ENCODE measurements at regions not wholly inside any gene's neighbourhood (a gene's known extent, or its start where the extent isn't known, plus 50 kb on each side); places are given as distances from the start of the nearest gene placed in this dataset.
A peak's percentile ranks its signal among the peaks of the same experiment; 100 is the strongest.

GRCh38 chr10:44205067-44205466 lies 179.8 kb downstream of the CXCL12 start:
- Histone ChIP-seq H3K4me3 (ENCODE audit: extremely low read depth in 1 of 4, insufficient read depth in 2 of 4, low read depth in 3 of 4, low read length in 4 of 4) (no peak overlapping the region), H3K79me2 (ENCODE audit: control insufficient read depth in 1 of 2, insufficient read depth in 2 of 2, low read length in 2 of 2) (no peaks in the 10 kb centered on the region), H4K5ac (ENCODE audit: insufficient read length, low read depth, low read length) (no peak overlapping the region), H3K79me1 (ENCODE audit: low read depth, low read length) (no peaks in the 10 kb centered on the region), H3K56ac (replicated peaks; ENCODE audit: insufficient read length, low read depth, low read length) (no peak overlapping the region), H3K4ac (replicated peaks; ENCODE audit: insufficient read length, low read depth, low read length) (no peak overlapping the region), H3K9me3 (ENCODE audit: insufficient read depth in 2 of 2, low read depth in 1 of 2, low read length in 1 of 2) (no peaks in the 10 kb centered on the region), H3K9ac (replicated peaks in 1 of 4; ENCODE audit: extremely low read depth in 1 of 4, low read depth in 3 of 4, low read length in 3 of 4) (no peak overlapping the region), H2BK5ac (ENCODE audit: low read depth, low read length) (no peak overlapping the region), H3K23ac (ENCODE audit: insufficient read length) (no peak overlapping the region), H2BK12ac (ENCODE audit: low read depth, low read length) (no peak overlapping the region), H2AK5ac (ENCODE audit: low read depth, low read length) (no peak overlapping the region), H3K4me2 (ENCODE audit: insufficient read depth in 1 of 2, low read depth in 2 of 2, low read length in 2 of 2) (peak overlapping the region in 1 of 2 experiments; percentile 6; a peak in 1 of 4 replicates), H3K27ac (ENCODE audit: low read depth, low read length) (no peak overlapping the region), H4K8ac (ENCODE audit: extremely low read depth, insufficient read depth, low read length) (no peak overlapping the region), H4K20me1 (replicated peaks in 1 of 2; ENCODE audit: control insufficient read depth in 1 of 2, insufficient read depth in 2 of 2, low read length in 2 of 2) (no peaks in the 10 kb centered on the region), H3K4me1 (replicated peaks in 1 of 4; ENCODE audit: control insufficient read depth in 3 of 4, insufficient read depth in 4 of 4, low read length in 3 of 4) (peaks cover 0 to 9% (median 1%) of the 10 kb centered on the region in 4 experiments; a peak in 2 of 7 replicates), H3K14ac (ENCODE audit: insufficient read length) (no peak overlapping the region), H3K23me2 (ENCODE audit: low read depth, low read length) (no peaks in the 10 kb centered on the region), H3K36me3 (ENCODE audit: control insufficient read depth in 2 of 4, insufficient read depth in 4 of 4, low read length in 3 of 4) (no peaks in the 10 kb centered on the region), H2AFZ (ENCODE audit: low read length) (peak overlapping the region; percentile 76; the same call in 1 of the 2 replicates), H4K91ac (replicated peaks; ENCODE audit: insufficient read length, low read length) (no peak overlapping the region), H3K27me3 (replicated peaks in 1 of 4; ENCODE audit: control insufficient read depth in 3 of 4, extremely low read depth in 1 of 4, insufficient read depth in 3 of 4, low read length in 3 of 4) (no peaks in the 10 kb centered on the region), H2BK20ac (ENCODE audit: low read length) (no peak overlapping the region), H2BK120ac (replicated peaks; ENCODE audit: low read depth, low read length) (no peak overlapping the region), H3K18ac (ENCODE audit: extremely low read depth, low read length) (no peak overlapping the region), H2BK15ac (ENCODE audit: low read length) (no peak overlapping the region)
- DNase-seq (ENCODE audit: low read depth in 1 of 2, low spot score in 2 of 2) = no peak
- CTCF ChIA-PET (ENCODE audit: partially characterized antibody) = no interaction called here
- POLR2A ChIA-PET (ENCODE audit: partially characterized antibody) = no interaction called here
- 53% methylated on average over 3 of the region's 3 CpGs; no CpG with 5 or more reads in 1 of the 2 experiments for WGBS, 2 experiments (ENCODE audit: extremely low coverage in 1 of 2, insufficient coverage in 1 of 2, insufficient read length in 1 of 2, insufficient replicate concordance in 2 of 2, low coverage in 1 of 2, low lambda C conversion rate in 2 of 2, missing lambda C conversion rate in 1 of 2)
- FAIRE-seq = no peak
- no peak for TF ChIP-seq JUND (IDR thresholded peaks at IDR 0.05; ENCODE audit: low read length)
- TF ChIP-seq RFX5 (IDR thresholded peaks at IDR 0.05; ENCODE audit: borderline replicate concordance, low read depth, low read length) = no peak
- TF ChIP-seq SAP30 (IDR thresholded peaks at IDR 0.05; ENCODE audit: insufficient read depth, insufficient replicate concordance, low read length) = no peak
- no peak for TF ChIP-seq SUZ12 (IDR thresholded peaks at IDR 0.05; ENCODE audit: low read length)
- TF ChIP-seq CTBP2 (IDR thresholded peaks at IDR 0.05; ENCODE audit: borderline replicate concordance, insufficient read depth, insufficient read length, low read length) = no peak
- TF ChIP-seq CEBPB (IDR thresholded peaks at IDR 0.05; ENCODE audit: low read depth, low read length) = no peak
- TF ChIP-seq TBP (IDR thresholded peaks at IDR 0.05; ENCODE audit: low read depth, low read length) = no peak
- TF ChIP-seq E2F6 (IDR thresholded peaks at IDR 0.05) = no peak
- TF ChIP-seq BACH1 (IDR thresholded peaks at IDR 0.05; ENCODE audit: low read length) = no peak
- TF ChIP-seq CBX8 (IDR thresholded peaks at IDR 0.05; ENCODE audit: borderline replicate concordance, low read depth, low read length) = no peak
- no peak for TF ChIP-seq EP300 (IDR thresholded peaks at IDR 0.05; ENCODE audit: borderline replicate concordance in 1 of 2, low read depth in 2 of 2, low read length in 2 of 2)
- no peak for TF ChIP-seq SP1 (IDR thresholded peaks at IDR 0.05; ENCODE audit: low read depth, low read length)

Measured in H1 (cell line).